WTC11 (cell line): ENCODE measurements at regions not wholly inside any gene's neighbourhood (a gene's known extent, or its start where the extent isn't known, plus 50 kb on each side); places are given as distances from the start of the nearest gene placed in this dataset.

Experiments
- ATAC-seq: fragments of 200-7000 bp; cut with Tn5 transposase; 2 replicates; pipeline ENCODE4 v1.10.0; 2021; ENCODE audit warnings: mild to moderate bottlenecking, moderate library complexity
- CTCF ChIA-PET: fragments of 300-600 bp; sonication (Branson Sonifier 250); formaldehyde crosslinking; loops from one replicate; lab custom pipeline; 2021; ENCODE audit warnings: antibody characterized with exemption; lab: Charles Lee
- POLR2A ChIA-PET: fragments of 350-600 bp; sonication (Branson Sonifier 250); formaldehyde crosslinking; loops from one replicate; lab custom pipeline; 2021; ENCODE audit warnings: antibody characterized with exemption; lab: Charles Lee
- DNase-seq: peaks from one replicate; pipeline ENCODE4 v3.0.0; 2021; ENCODE audit warnings: low spot score
- H3K27ac Mint-ChIP-seq: 2 replicates; pipeline ENCODE4 v1.8.0; 2021; ENCODE audit warnings: mixed read lengths
- H3K27me3 Mint-ChIP-seq: 2 replicates; pipeline ENCODE4 v1.8.0; 2021; ENCODE audit warnings: low read depth, mild to moderate bottlenecking, moderate library complexity, mixed read lengths
- H3K36me3 Mint-ChIP-seq: 2 replicates; pipeline ENCODE4 v1.8.0; 2021; ENCODE audit warnings: mixed read lengths
- H3K4me1 Mint-ChIP-seq: 2 replicates; pipeline ENCODE4 v1.8.0; 2022; ENCODE audit warnings: mixed read lengths
- H3K4me3 Mint-ChIP-seq: 2 replicates; pipeline ENCODE4 v1.8.0; 2021; ENCODE audit warnings: mild to moderate bottlenecking, moderate library complexity, mixed read lengths
- H3K9me3 Mint-ChIP-seq: 2 replicates; pipeline ENCODE4 v1.8.0; 2021; ENCODE audit warnings: mixed read lengths
- CREB1 ChIP-seq: sonication (generic); formaldehyde crosslinking; IDR thresholded peaks from 2 replicates; pipeline ENCODE4 v1.8.0; 2023; ENCODE audit warnings: mild to moderate bottlenecking, missing genetic modification reagents
- EMX1 ChIP-seq: fragments of 250-450 bp; sonication (Bioruptor Pico); IDR thresholded peaks from 2 replicates; pipeline ENCODE4 v1.8.0; 2021; ENCODE audit warnings: mild to moderate bottlenecking
- JUN ChIP-seq: sonication (generic); formaldehyde crosslinking; IDR thresholded peaks from 2 replicates; pipeline ENCODE4 v1.8.0; 2023; ENCODE audit warnings: mild to moderate bottlenecking, missing genetic modification reagents
- NR1H2 ChIP-seq: sonication (generic); formaldehyde crosslinking; IDR thresholded peaks from 2 replicates; pipeline ENCODE4 v1.9.0; 2021; ENCODE audit warnings: mild to moderate bottlenecking, moderate library complexity, missing genetic modification reagents
- SMAD3 ChIP-seq: sonication (generic); formaldehyde crosslinking; IDR thresholded peaks from 2 replicates; pipeline ENCODE4 v1.8.0; 2022; ENCODE audit warnings: missing genetic modification reagents, mild to moderate bottlenecking, borderline replicate concordance
- SOX15 ChIP-seq: fragments of 250-450 bp; sonication (Bioruptor Pico); IDR thresholded peaks from 2 replicates; pipeline ENCODE4 v1.9.0; 2021; ENCODE audit warnings: mild to moderate bottlenecking
- TEAD4 ChIP-seq: sonication (generic); formaldehyde crosslinking; IDR thresholded peaks from 2 replicates; pipeline ENCODE4 v1.8.0; 2022; ENCODE audit warnings: mild to moderate bottlenecking, missing genetic modification reagents
- ZNF263 ChIP-seq: sonication (generic); formaldehyde crosslinking; IDR thresholded peaks from 2 replicates; pipeline ENCODE4 v1.8.1; 2022; ENCODE audit warnings: low read depth, mild to moderate bottlenecking, moderate library complexity, missing genetic modification reagents
- TF ChIP-seq, protein P1 (sequence below): sonication (generic); formaldehyde crosslinking; IDR thresholded peaks from 2 replicates; pipeline ENCODE4 v1.8.0; 2023; ENCODE audit warnings: missing genetic modification reagents, mild to moderate bottlenecking, borderline replicate concordance
- TF ChIP-seq, protein P2 (sequence below): sonication (generic); formaldehyde crosslinking; conservative IDR thresholded peaks from 2 replicates; pipeline ENCODE4 v1.8.1; 2023; ENCODE audit warnings: mild to moderate bottlenecking, low read depth, missing genetic modification reagents, moderate library complexity
- TF ChIP-seq, protein P3 (sequence below): sonication (generic); formaldehyde crosslinking; IDR thresholded peaks from 2 replicates; pipeline ENCODE4 v1.8.0; 2023; ENCODE audit warnings: mild to moderate bottlenecking, missing genetic modification reagents
- TF ChIP-seq, protein P4 (sequence below): sonication (generic); formaldehyde crosslinking; IDR thresholded peaks from 2 replicates; pipeline ENCODE4 v1.8.0; 2022; ENCODE audit warnings: mild to moderate bottlenecking, missing genetic modification reagents
- TF ChIP-seq, protein P5 (sequence below): sonication (generic); formaldehyde crosslinking; conservative IDR thresholded peaks from 2 replicates; pipeline ENCODE4 v1.8.1; 2022; ENCODE audit warnings: mild to moderate bottlenecking, missing genetic modification reagents
- TF ChIP-seq, protein P6 (sequence below): sonication (generic); formaldehyde crosslinking; IDR thresholded peaks from 2 replicates; pipeline ENCODE4 v1.8.0; 2022; ENCODE audit warnings: mild to moderate bottlenecking, missing genetic modification reagents
- TF ChIP-seq, protein P7 (sequence below): sonication (generic); formaldehyde crosslinking; IDR thresholded peaks from 2 replicates; pipeline ENCODE4 v1.8.0; 2023; ENCODE audit warnings: missing genetic modification reagents

DNA sequence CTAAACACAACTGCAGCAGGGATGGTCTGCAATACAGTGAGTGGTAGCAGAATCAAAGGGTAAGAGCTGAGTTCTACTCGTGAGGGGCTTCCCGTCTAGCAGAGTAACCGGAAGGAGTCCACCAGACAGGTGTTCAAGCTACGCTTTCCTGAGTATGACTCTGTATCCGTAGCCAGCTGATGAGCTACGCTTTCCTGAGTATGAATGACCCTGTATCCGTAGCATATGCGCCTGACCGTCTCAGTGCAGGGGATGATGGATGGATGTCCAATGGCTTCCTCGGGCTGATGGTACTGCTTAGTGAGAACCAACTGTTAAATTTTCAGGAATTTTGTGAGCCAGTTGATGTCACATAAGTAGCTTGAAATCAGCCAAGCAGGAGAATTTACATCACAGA is 244.1 kb upstream of the MYT1L start (continued):
- TF ChIP-seq, protein P1, sequence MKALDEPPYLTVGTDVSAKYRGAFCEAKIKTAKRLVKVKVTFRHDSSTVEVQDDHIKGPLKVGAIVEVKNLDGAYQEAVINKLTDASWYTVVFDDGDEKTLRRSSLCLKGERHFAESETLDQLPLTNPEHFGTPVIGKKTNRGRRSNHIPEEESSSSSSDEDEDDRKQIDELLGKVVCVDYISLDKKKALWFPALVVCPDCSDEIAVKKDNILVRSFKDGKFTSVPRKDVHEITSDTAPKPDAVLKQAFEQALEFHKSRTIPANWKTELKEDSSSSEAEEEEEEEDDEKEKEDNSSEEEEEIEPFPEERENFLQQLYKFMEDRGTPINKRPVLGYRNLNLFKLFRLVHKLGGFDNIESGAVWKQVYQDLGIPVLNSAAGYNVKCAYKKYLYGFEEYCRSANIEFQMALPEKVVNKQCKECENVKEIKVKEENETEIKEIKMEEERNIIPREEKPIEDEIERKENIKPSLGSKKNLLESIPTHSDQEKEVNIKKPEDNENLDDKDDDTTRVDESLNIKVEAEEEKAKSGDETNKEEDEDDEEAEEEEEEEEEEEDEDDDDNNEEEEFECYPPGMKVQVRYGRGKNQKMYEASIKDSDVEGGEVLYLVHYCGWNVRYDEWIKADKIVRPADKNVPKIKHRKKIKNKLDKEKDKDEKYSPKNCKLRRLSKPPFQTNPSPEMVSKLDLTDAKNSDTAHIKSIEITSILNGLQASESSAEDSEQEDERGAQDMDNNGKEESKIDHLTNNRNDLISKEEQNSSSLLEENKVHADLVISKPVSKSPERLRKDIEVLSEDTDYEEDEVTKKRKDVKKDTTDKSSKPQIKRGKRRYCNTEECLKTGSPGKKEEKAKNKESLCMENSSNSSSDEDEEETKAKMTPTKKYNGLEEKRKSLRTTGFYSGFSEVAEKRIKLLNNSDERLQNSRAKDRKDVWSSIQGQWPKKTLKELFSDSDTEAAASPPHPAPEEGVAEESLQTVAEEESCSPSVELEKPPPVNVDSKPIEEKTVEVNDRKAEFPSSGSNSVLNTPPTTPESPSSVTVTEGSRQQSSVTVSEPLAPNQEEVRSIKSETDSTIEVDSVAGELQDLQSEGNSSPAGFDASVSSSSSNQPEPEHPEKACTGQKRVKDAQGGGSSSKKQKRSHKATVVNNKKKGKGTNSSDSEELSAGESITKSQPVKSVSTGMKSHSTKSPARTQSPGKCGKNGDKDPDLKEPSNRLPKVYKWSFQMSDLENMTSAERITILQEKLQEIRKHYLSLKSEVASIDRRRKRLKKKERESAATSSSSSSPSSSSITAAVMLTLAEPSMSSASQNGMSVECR: no peak
- no peak for TF ChIP-seq JUN (CRISPR knock-in tag)
- TF ChIP-seq CREB1 (CRISPR knock-in tag): no peak
- no peak for TF ChIP-seq NR1H2
- no peak for TF ChIP-seq TEAD4 (CRISPR knock-in tag)

DNA sequence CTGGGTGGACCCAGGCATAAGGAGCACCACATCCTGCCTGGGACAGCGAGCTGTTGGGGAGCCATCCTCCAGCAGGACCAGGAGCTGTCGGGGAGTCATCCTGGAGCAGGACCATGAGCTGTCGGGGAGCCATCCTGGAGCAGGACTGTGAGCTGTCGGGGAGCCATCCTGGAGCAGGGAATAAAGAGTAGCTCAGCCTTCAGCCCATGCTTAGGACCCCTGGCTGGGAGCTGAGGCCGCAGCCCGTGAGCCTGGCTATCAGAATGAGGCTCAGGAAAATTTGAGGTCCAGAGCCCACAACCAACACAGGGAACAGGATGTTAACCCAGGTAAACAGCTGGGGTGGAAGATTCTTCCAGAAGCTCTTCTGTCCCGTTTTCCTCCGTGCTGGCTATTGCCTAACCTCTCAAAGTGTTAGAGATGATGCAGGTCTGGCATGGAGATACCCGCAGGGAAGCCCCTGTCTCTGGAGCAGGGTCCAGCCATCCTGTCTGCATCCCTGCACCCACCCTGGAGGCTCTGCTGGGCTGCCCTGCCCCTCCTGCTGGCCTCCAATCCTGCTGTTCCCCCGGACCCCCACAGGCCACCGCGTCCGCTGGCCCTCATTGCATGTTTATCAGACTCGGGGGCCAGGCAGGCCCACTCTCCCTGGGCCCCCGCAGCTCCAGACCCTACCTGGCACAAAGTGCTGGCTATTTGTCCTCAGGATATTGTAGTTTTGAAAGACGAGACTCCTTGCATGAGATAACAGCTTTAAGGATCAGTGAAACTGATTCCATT is 243.5 kb upstream of the MYT1L start:
- H3K27ac Mint-ChIP-seq: no peak overlapping the region
- no peaks in the 10 kb centered on the region for H3K27me3 Mint-ChIP-seq
- H3K4me3 Mint-ChIP-seq: no peak overlapping the region
- DNase-seq: no peak
- POLR2A ChIA-PET: no interaction called here
- H3K4me1 Mint-ChIP-seq: no peaks in the 10 kb centered on the region
- no peaks in the 10 kb centered on the region for H3K9me3 Mint-ChIP-seq
- TF ChIP-seq, protein P2, sequence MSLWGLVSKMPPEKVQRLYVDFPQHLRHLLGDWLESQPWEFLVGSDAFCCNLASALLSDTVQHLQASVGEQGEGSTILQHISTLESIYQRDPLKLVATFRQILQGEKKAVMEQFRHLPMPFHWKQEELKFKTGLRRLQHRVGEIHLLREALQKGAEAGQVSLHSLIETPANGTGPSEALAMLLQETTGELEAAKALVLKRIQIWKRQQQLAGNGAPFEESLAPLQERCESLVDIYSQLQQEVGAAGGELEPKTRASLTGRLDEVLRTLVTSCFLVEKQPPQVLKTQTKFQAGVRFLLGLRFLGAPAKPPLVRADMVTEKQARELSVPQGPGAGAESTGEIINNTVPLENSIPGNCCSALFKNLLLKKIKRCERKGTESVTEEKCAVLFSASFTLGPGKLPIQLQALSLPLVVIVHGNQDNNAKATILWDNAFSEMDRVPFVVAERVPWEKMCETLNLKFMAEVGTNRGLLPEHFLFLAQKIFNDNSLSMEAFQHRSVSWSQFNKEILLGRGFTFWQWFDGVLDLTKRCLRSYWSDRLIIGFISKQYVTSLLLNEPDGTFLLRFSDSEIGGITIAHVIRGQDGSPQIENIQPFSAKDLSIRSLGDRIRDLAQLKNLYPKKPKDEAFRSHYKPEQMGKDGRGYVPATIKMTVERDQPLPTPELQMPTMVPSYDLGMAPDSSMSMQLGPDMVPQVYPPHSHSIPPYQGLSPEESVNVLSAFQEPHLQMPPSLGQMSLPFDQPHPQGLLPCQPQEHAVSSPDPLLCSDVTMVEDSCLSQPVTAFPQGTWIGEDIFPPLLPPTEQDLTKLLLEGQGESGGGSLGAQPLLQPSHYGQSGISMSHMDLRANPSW (CRISPR knock-in tag): no peak
- TF ChIP-seq, protein P3, sequence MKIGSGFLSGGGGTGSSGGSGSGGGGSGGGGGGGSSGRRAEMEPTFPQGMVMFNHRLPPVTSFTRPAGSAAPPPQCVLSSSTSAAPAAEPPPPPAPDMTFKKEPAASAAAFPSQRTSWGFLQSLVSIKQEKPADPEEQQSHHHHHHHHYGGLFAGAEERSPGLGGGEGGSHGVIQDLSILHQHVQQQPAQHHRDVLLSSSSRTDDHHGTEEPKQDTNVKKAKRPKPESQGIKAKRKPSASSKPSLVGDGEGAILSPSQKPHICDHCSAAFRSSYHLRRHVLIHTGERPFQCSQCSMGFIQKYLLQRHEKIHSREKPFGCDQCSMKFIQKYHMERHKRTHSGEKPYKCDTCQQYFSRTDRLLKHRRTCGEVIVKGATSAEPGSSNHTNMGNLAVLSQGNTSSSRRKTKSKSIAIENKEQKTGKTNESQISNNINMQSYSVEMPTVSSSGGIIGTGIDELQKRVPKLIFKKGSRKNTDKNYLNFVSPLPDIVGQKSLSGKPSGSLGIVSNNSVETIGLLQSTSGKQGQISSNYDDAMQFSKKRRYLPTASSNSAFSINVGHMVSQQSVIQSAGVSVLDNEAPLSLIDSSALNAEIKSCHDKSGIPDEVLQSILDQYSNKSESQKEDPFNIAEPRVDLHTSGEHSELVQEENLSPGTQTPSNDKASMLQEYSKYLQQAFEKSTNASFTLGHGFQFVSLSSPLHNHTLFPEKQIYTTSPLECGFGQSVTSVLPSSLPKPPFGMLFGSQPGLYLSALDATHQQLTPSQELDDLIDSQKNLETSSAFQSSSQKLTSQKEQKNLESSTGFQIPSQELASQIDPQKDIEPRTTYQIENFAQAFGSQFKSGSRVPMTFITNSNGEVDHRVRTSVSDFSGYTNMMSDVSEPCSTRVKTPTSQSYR: no peak
- no peak for TF ChIP-seq ZNF263 (CRISPR knock-in tag)
- TF ChIP-seq, protein P4, sequence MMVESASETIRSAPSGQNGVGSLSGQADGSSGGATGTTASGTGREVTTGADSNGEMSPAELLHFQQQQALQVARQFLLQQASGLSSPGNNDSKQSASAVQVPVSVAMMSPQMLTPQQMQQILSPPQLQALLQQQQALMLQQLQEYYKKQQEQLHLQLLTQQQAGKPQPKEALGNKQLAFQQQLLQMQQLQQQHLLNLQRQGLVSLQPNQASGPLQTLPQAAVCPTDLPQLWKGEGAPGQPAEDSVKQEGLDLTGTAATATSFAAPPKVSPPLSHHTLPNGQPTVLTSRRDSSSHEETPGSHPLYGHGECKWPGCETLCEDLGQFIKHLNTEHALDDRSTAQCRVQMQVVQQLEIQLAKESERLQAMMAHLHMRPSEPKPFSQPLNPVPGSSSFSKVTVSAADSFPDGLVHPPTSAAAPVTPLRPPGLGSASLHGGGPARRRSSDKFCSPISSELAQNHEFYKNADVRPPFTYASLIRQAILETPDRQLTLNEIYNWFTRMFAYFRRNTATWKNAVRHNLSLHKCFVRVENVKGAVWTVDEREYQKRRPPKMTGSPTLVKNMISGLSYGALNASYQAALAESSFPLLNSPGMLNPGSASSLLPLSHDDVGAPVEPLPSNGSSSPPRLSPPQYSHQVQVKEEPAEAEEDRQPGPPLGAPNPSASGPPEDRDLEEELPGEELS (CRISPR knock-in tag): no peak
- no peak for TF ChIP-seq SOX15
- TF ChIP-seq, protein P5, sequence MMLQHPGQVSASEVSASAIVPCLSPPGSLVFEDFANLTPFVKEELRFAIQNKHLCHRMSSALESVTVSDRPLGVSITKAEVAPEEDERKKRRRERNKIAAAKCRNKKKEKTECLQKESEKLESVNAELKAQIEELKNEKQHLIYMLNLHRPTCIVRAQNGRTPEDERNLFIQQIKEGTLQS (CRISPR knock-in tag): no peak
- TF ChIP-seq, protein P6, sequence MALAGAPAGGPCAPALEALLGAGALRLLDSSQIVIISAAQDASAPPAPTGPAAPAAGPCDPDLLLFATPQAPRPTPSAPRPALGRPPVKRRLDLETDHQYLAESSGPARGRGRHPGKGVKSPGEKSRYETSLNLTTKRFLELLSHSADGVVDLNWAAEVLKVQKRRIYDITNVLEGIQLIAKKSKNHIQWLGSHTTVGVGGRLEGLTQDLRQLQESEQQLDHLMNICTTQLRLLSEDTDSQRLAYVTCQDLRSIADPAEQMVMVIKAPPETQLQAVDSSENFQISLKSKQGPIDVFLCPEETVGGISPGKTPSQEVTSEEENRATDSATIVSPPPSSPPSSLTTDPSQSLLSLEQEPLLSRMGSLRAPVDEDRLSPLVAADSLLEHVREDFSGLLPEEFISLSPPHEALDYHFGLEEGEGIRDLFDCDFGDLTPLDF: no peak
- TF ChIP-seq, protein P7, sequence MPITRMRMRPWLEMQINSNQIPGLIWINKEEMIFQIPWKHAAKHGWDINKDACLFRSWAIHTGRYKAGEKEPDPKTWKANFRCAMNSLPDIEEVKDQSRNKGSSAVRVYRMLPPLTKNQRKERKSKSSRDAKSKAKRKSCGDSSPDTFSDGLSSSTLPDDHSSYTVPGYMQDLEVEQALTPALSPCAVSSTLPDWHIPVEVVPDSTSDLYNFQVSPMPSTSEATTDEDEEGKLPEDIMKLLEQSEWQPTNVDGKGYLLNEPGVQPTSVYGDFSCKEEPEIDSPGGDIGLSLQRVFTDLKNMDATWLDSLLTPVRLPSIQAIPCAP (CRISPR knock-in tag): no peak
- TF ChIP-seq SMAD3 (CRISPR knock-in tag): no peak
- TF ChIP-seq EMX1 (CRISPR knock-in tag): no peak
- no peak for ATAC-seq
- CTCF ChIA-PET: interaction anchor here (0.7 kb wide), 1 partner anchor 20 kb away, joined by 3 read pairs; no protein-coding TSS in a partner anchor
- no peaks in the 10 kb centered on the region for H3K36me3 Mint-ChIP-seq
